GM12892 (cell line): ENCODE measurements at regions not wholly inside any gene's neighbourhood (a gene's known extent, or its start where the extent isn't known, plus 50 kb on each side); places are given as distances from the start of the nearest gene placed in this dataset.

Source experiments
- POLR2A ChIP-seq: IDR thresholded peaks from 2 replicates; pipeline ENCODE4 v1.6.1; 2011; ENCODE audit warnings: low read depth, low read length, control low read depth
- POLR2AphosphoS5 ChIP-seq: IDR thresholded peaks from 2 replicates; pipeline ENCODE4 v1.6.1; 2011; ENCODE audit warnings: low read depth, low read length, control low read depth

GRCh38 chr5:159519365-159519764, 189.1 kb upstream of the IL12B start:
- TF ChIP-seq POLR2A (no peak), POLR2AphosphoS5 (no peak)
